ENCODE measurements at regions not wholly inside any gene's neighbourhood (a gene's known extent, or its start where the extent isn't known, plus 50 kb on each side); places are given as distances from the start of the nearest gene placed in this dataset.

GRCh38 chr14:101630056-101630965 is 69.0 kb downstream of the DIO3 start:
- no peak for TF ChIP-seq CTCF (IDR thresholded peaks at IDR 0.05)
- TF ChIP-seq POLR2A (IDR thresholded peaks at IDR 0.05), result no peak

Data from esophagus squamous epithelium (tissue), 4 donors.